Keratinocyte (primary cell): ENCODE measurements at regions not wholly inside any gene's neighbourhood (a gene's known extent, or its start where the extent isn't known, plus 50 kb on each side); places are given as distances from the start of the nearest gene placed in this dataset.

ENCODE experiments used
- DNase-seq: peaks from one replicate; pipeline ENCODE4 v3.0.0-alpha.2; 2011; ENCODE audit warnings: low read depth, missing footprints, low spot score
- FAIRE-seq: peaks from 2 replicates; lab custom pipeline; 2011; peaks lifted over from hg19 to GRCh38; lab: Jason Lieb, UNC
- H2AFZ ChIP-seq: 2 replicates; pipeline ENCODE4 v1.6.0; 2012; ENCODE audit warnings: low read length, control low read depth, inconsistent platforms; ENCODE audit not compliant: control insufficient read depth
- H3K27ac ChIP-seq: 2 replicates; pipeline ENCODE4 v1.5.1; 2011; ENCODE audit warnings: low read length; ENCODE audit not compliant: control insufficient read depth, insufficient read depth
- H3K27me3 ChIP-seq: 3 replicates; pipeline ENCODE4 v1.6.0; 2011; ENCODE audit warnings: low read length; ENCODE audit not compliant: control insufficient read depth, insufficient read depth; ENCODE audit errors: extremely low read depth
- H3K36me3 ChIP-seq, 2 experiments: 2 replicates in 1 of 2; 3 replicates in 1 of 2; pipeline ENCODE4 v1.5.1; 2011; ENCODE audit warnings: low read length in 2 of 2, mild to moderate bottlenecking in 1 of 2; ENCODE audit not compliant: control insufficient read depth in 2 of 2, insufficient read depth in 2 of 2; ENCODE audit errors: extremely low read depth in 1 of 2
- H3K4me1 ChIP-seq: 3 replicates; pipeline ENCODE4 v1.5.1; 2011; ENCODE audit warnings: low read length; ENCODE audit not compliant: control insufficient read depth, insufficient read depth; ENCODE audit errors: extremely low read depth
- H3K4me2 ChIP-seq: 3 replicates; pipeline ENCODE4 v1.6.0; 2011; ENCODE audit warnings: low read depth, low read length; ENCODE audit not compliant: control insufficient read depth, insufficient read depth; ENCODE audit errors: extremely low read depth
- H3K4me3 ChIP-seq, 3 experiments: fragments of 200-600 bp in 1 of 3; sonication (generic) in 1 of 3; 2 replicates in 2 of 3; 3 replicates in 1 of 3; pipeline ENCODE4 v1.5.1; 2011 to 2016; ENCODE audit warnings: low read length in 3 of 3, mild to moderate bottlenecking in 3 of 3, control low read depth in 2 of 3, inconsistent platforms in 1 of 3, low read depth in 1 of 3, mixed read lengths in 1 of 3, mixed run types in 1 of 3, moderate library complexity in 1 of 3; ENCODE audit not compliant: control insufficient read depth in 2 of 3, insufficient read depth in 2 of 3; ENCODE audit errors: extremely low read depth in 1 of 3
- H3K79me2 ChIP-seq: 2 replicates; pipeline ENCODE4 v1.6.0; 2012; ENCODE audit warnings: low read length; ENCODE audit not compliant: control insufficient read depth, insufficient read depth
- H3K9ac ChIP-seq: 3 replicates; pipeline ENCODE4 v1.6.0; 2011; ENCODE audit warnings: low read length; ENCODE audit not compliant: control insufficient read depth, insufficient read depth; ENCODE audit errors: extremely low read depth
- H3K9me1 ChIP-seq: 3 replicates; pipeline ENCODE4 v1.6.0; 2011; ENCODE audit warnings: low read length; ENCODE audit not compliant: control insufficient read depth, insufficient read depth; ENCODE audit errors: extremely low read depth
- H3K9me3 ChIP-seq: 2 replicates; pipeline ENCODE4 v1.5.1; 2012; ENCODE audit warnings: low read depth, low read length; ENCODE audit not compliant: control insufficient read depth
- H4K20me1 ChIP-seq: 3 replicates; pipeline ENCODE4 v1.6.0; 2011; ENCODE audit warnings: low read length; ENCODE audit not compliant: control insufficient read depth, insufficient read depth; ENCODE audit errors: extremely low read depth
- EZH2 ChIP-seq: IDR thresholded peaks from one replicate; pipeline ENCODE4 v1.6.1; 2012; ENCODE audit warnings: inconsistent platforms, mild to moderate bottlenecking, low read length, moderate library complexity
- dilution Hi-C: fragments of 300-500 bp; cut with MboI; formaldehyde crosslinking; loops from one replicate; pipeline ENCODE4 v1.7.0; 2020; ENCODE audit warnings: low sequenced_read_pairs; ENCODE audit not compliant: extremely low pct_ligation_motif_present
- TF ChIP-seq, protein P1 (sequence below), 3 experiments: IDR thresholded peaks in 1 of 3; conservative IDR thresholded peaks in 1 of 3; optimal IDR thresholded peaks in 1 of 3; 2 replicates in 2 of 3; 3 replicates in 1 of 3; pipeline versions ENCODE3 to v1.5.1; 2011; ENCODE audit warnings: low read length in 3 of 3, mild to moderate bottlenecking in 3 of 3, moderate library complexity in 2 of 3, control low read depth in 1 of 3, inconsistent platforms in 1 of 3; ENCODE audit not compliant: insufficient read depth in 2 of 3; ENCODE audit errors: extremely low read depth in 1 of 3

DNA sequence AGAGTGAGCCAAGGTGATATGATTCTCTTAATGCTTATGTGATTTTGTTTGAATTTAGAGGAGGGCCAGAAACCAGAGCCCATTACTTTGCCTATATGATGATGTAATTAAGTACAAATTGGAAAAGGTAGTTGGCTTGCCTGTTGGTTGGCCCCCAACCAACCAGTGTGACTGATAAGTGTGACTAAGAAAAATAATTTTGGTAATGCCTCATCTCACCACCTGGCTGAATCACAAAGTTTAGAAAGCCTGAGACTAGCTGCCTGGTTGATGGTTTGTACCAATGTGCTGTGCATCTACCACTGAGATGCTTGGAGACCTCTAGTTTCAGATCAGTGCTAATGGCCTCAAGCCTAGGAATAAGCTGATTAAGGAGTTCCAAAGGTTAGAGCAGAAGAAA, 338.7 kb downstream of the CDH2 start:
- TF ChIP-seq, protein P1, sequence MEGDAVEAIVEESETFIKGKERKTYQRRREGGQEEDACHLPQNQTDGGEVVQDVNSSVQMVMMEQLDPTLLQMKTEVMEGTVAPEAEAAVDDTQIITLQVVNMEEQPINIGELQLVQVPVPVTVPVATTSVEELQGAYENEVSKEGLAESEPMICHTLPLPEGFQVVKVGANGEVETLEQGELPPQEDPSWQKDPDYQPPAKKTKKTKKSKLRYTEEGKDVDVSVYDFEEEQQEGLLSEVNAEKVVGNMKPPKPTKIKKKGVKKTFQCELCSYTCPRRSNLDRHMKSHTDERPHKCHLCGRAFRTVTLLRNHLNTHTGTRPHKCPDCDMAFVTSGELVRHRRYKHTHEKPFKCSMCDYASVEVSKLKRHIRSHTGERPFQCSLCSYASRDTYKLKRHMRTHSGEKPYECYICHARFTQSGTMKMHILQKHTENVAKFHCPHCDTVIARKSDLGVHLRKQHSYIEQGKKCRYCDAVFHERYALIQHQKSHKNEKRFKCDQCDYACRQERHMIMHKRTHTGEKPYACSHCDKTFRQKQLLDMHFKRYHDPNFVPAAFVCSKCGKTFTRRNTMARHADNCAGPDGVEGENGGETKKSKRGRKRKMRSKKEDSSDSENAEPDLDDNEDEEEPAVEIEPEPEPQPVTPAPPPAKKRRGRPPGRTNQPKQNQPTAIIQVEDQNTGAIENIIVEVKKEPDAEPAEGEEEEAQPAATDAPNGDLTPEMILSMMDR (optimal IDR thresholded peaks at IDR 0.05 in 1 of 3, IDR thresholded peaks at IDR 0.05 in 1 of 3, conservative IDR thresholded peaks at IDR 0.05 in 1 of 3; ENCODE audit: extremely low read depth in 1 of 3, insufficient read depth in 2 of 3, low read length in 3 of 3) = peak; percentile 5 to 43 (median 34)
- TF ChIP-seq EZH2 = no peak
- Histone ChIP-seq H3K9me3 (no peaks in the 10 kb centered on the region), H3K27me3 (no peaks in the 10 kb centered on the region), H3K36me3 (no peaks in the 10 kb centered on the region), H3K4me3 (no peak overlapping the region), H3K79me2 (no peaks in the 10 kb centered on the region), H3K4me1 (peaks cover 26% of the 10 kb centered on the region), H3K4me2 (peak overlapping the region; percentile 29), H2AFZ (no peak overlapping the region), H4K20me1 (no peaks in the 10 kb centered on the region), H3K9me1 (no peaks in the 10 kb centered on the region), H3K9ac (no peak overlapping the region), H3K27ac (peak overlapping the region; percentile 53)
- no peak for DNase-seq
- dilution Hi-C loops = no loop called here
- no peak for FAIRE-seq

DNA sequence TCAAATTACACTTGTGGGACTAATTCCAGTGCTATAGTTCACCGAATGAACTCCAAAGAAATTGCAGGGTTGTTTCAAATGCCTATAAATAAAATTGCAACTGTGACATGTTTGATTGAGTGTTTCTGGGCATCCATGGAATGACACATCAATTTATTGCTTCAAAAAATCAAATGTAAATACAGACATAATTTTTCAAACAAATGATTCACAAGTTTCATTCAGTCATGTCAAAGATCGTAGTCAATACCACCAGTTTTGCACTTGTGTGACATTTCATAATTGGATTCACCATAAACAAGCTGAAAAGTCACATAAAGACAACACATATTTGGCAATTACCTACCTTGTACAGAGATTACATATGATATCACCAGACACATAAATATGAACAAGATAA, 350.8 kb downstream of the CDH2 start:
- no peak overlapping the region for H3K4me2 ChIP-seq
- TF ChIP-seq, protein P1 (optimal IDR thresholded peaks at IDR 0.05 in 1 of 3, IDR thresholded peaks at IDR 0.05 in 1 of 3, conservative IDR thresholded peaks at IDR 0.05 in 1 of 3; ENCODE audit: extremely low read depth in 1 of 3, insufficient read depth in 2 of 3, low read length in 3 of 3) = no peak
- no peak for TF ChIP-seq EZH2
- no peak for FAIRE-seq

More for the DNA sequence above, 350.8 kb downstream of the CDH2 start:
- H3K4me1 ChIP-seq = no peaks in the 10 kb centered on the region
- no peak overlapping the region for H3K4me3 ChIP-seq
- no peaks in the 10 kb centered on the region for H3K36me3 ChIP-seq
- H3K79me2 ChIP-seq = no peaks in the 10 kb centered on the region
- no peaks in the 10 kb centered on the region for H4K20me1 ChIP-seq
- dilution Hi-C loops = no loop called here
- no peak overlapping the region for H3K27ac ChIP-seq
- no peaks in the 10 kb centered on the region for H3K9me1 ChIP-seq
- H3K27me3 ChIP-seq = no peaks in the 10 kb centered on the region
- H3K9ac ChIP-seq = no peak overlapping the region
- DNase-seq = no peak
- no peak overlapping the region for H2AFZ ChIP-seq
- H3K9me3 ChIP-seq = no peaks in the 10 kb centered on the region
